ENCODE measurements at regions not wholly inside any gene's neighbourhood (a gene's known extent, or its start where the extent isn't known, plus 50 kb on each side); places are given as distances from the start of the nearest gene placed in this dataset.

GRCh38 chr17:79506150-79506870 lies 104.5 kb downstream of the RBFOX3 start:
- no peak overlapping the region for H3K4me3 ChIP-seq (ENCODE audit: low read depth, low read length)
- DNase-seq (ENCODE audit: low read depth), result no peak
- TF ChIP-seq CTCF (conservative IDR thresholded peaks at IDR 0.05; ENCODE audit: low read depth, low read length), result no peak

- no peak for DNase-seq (ENCODE audit: low read depth)
- no peak for TF ChIP-seq CTCF (conservative IDR thresholded peaks at IDR 0.05; ENCODE audit: low read depth, low read length)
- no peak overlapping the region for H3K4me3 ChIP-seq (ENCODE audit: low read depth, low read length)
These were observed 105.7 kb downstream of the RBFOX3 start for GRCh38 chr17:79505199-79505598.

DNA sequence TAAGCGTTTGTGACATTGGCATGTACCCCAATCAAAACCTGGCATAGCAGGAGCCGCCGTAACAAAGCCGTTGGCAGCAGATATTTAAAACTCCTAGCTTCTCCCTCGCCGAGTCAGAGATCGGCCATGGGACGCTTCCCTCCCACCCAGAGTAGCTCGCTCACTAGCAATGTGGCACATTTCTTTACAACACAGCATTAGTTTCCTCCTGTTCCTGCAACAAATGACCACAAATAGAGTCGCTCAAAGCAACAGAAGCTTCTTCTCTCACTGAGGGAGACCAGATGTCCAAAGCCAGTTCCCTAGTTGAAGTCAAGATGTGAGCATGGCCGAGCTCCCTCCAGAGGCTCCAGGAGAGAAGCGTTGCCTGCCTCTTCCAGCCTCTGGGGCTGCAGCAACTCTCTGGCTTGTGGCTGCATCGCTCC lies 106.7 kb downstream of the RBFOX3 start:
- no peak overlapping the region for H3K4me3 ChIP-seq (ENCODE audit: low read depth, low read length)
- no peak for DNase-seq (ENCODE audit: low read depth)
- TF ChIP-seq CTCF (conservative IDR thresholded peaks at IDR 0.05; ENCODE audit: low read depth, low read length), result no peak

GRCh38 chr17:79503126-79503839 lies 107.6 kb downstream of the RBFOX3 start:
- DNase-seq (ENCODE audit: low read depth), result no peak
- no peak for TF ChIP-seq CTCF (conservative IDR thresholded peaks at IDR 0.05; ENCODE audit: low read depth, low read length)
- no peak overlapping the region for H3K4me3 ChIP-seq (ENCODE audit: low read depth, low read length)

GRCh38 chr17:79501910-79502309 lies 108.9 kb downstream of the RBFOX3 start:
- TF ChIP-seq CTCF (conservative IDR thresholded peaks at IDR 0.05; ENCODE audit: low read depth, low read length), result no peak
- DNase-seq (ENCODE audit: low read depth), result no peak

GRCh38 chr17:79500745-79501618 lies 109.9 kb downstream of the RBFOX3 start:
- no peak overlapping the region for H3K4me3 ChIP-seq (ENCODE audit: low read depth, low read length)
- no peak for DNase-seq (ENCODE audit: low read depth)
- no peak for TF ChIP-seq CTCF (conservative IDR thresholded peaks at IDR 0.05; ENCODE audit: low read depth, low read length)

More at GRCh38 chr17:79501910-79502309, 108.9 kb downstream of the RBFOX3 start:
- no peak overlapping the region for H3K4me3 ChIP-seq (ENCODE audit: low read depth, low read length)

Data from epithelial cell of proximal tubule (primary cell).